ENCODE measurements at regions not wholly inside any gene's neighbourhood (a gene's known extent, or its start where the extent isn't known, plus 50 kb on each side); places are given as distances from the start of the nearest gene placed in this dataset.

DNA sequence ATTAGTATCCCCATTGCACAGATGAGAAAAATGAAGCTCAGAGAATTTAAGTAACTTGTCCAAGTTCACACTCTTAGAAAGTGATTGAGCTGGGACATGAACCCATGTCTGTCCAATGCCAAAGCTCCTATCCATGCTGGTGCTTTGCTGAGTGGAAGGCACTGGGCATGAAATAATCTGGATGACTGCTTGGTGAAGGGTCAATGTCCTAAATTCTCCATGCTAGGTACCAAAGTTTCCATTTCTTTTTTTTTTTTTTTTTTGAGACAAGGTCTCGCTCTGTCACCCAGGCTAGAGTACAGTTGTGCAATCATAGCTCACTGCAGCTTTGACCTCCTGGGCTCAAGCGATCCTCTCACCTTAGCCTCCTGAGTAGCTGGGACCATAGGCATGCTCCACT is 153.6 kb upstream of the ERCC4 start:
- no peak overlapping the region for H3K4me3 Mint-ChIP-seq
- H3K4me1 Mint-ChIP-seq, result no peaks in the 10 kb centered on the region
- no peaks in the 10 kb centered on the region for H3K36me3 Mint-ChIP-seq
- DNase-seq, result no peak
- no peak overlapping the region for H3K27ac Mint-ChIP-seq
- H3K9me3 Mint-ChIP-seq, result peaks cover 2% of the 10 kb centered on the region
- no peaks in the 10 kb centered on the region for H3K27me3 Mint-ChIP-seq
- no peak for ATAC-seq (ENCODE audit: low read depth)
- POLR2A ChIA-PET, result no interaction called here

DNA sequence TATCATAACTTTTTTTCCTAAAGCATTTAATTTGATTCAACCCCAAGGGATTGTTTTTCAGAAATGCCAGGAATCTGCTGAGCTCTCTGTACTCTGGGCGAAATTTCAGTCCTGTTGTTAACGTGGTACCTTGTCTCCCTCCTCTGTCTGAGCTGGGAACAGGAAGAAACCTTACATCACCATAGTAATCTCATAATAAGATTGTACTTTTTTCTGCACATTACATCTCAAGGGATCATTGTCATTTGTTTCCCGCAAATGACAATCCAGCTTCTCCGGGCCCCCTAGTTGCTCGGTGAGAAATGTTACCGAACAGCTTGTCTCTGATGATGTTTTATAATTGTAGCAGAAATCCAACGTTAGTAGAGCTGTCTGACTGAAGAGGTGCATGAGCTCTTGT is 152.7 kb upstream of the ERCC4 start:
- H3K36me3 Mint-ChIP-seq, result no peaks in the 10 kb centered on the region
- no peak for ATAC-seq (ENCODE audit: low read depth)

DNA sequence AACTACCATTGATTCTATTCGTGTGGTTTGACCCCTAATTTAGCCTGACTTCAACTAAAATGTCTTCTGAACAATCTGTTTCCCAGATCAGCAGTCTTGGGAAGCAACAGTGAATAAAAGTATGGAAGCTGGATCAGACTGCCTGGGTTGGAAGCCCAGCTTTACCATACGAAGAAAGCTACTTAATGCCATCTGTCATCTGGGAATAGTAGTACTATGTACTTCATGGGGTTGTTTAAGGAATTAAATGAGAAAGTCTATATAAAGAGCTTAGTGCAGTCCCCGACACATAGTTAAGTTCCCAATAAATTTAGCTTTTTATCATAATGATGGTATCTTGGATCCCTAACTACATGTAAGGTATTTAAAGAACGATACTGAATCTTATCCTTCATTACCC is 151.5 kb upstream of the ERCC4 start:
- POLR2A ChIA-PET, result no interaction called here
- Mint-ChIP-seq H3K4me1 (no peaks in the 10 kb centered on the region), H3K4me3 (no peak overlapping the region), H3K9me3 (peaks cover 4% of the 10 kb centered on the region), H3K27me3 (no peaks in the 10 kb centered on the region), H3K27ac (no peak overlapping the region), H3K36me3 (no peaks in the 10 kb centered on the region)
- DNase-seq, result no peak
- ATAC-seq (ENCODE audit: low read depth), result no peak

More for the DNA sequence above, 152.7 kb upstream of the ERCC4 start:
- no peak overlapping the region for H3K27ac Mint-ChIP-seq
- no peak for DNase-seq
- POLR2A ChIA-PET, result no interaction called here
- peaks cover 2% of the 10 kb centered on the region for H3K9me3 Mint-ChIP-seq
- no peaks in the 10 kb centered on the region for H3K4me1 Mint-ChIP-seq
- no peak overlapping the region for H3K4me3 Mint-ChIP-seq
- no peaks in the 10 kb centered on the region for H3K27me3 Mint-ChIP-seq

DNA sequence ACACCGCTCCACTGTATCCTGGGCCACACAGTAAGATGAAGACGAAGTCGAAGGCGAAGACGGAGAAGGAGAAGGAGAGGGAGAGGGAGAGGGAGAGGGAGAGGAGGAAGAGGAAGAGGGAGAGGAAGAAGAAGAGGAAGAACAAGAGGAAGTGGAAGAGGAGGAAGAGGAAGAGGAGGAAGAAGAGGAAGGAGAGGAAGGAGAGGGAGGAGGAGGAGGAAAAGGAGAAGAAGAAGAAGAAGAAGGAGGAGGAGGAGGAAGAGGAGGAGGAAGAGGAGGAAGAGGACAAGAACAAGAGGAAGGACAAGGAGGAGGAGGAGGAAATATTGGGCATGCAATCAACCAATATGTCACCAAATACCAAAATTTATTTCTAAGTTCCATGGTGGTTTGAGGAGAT is 149.5 kb upstream of the ERCC4 start:
- peaks cover 6% of the 10 kb centered on the region for H3K9me3 Mint-ChIP-seq
- DNase-seq, result no peak
- no peaks in the 10 kb centered on the region for H3K36me3 Mint-ChIP-seq
- H3K4me1 Mint-ChIP-seq, result no peaks in the 10 kb centered on the region
- no peak overlapping the region for H3K27ac Mint-ChIP-seq
- no peaks in the 10 kb centered on the region for H3K27me3 Mint-ChIP-seq
- POLR2A ChIA-PET, result no interaction called here
- no peak overlapping the region for H3K4me3 Mint-ChIP-seq
- ATAC-seq (ENCODE audit: low read depth), result no peak

DNA sequence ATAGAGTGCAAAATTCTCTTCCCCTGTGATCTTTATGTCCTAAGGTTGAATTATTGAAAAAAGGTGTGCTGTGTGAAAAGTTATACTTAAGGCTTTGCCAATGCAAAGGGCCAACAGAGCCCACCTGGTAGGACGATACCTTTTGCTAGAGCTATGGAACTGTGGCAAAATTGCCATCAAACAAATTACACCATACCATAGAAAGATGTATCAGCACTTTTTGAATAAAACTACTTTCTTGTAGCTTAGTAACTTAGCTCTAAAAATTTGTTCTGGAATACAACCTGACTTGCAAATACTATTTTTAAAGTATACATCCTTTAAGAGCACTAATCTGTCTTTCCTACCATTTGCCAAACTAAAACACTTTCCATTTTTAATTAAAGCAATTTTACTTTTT is 147.2 kb upstream of the ERCC4 start:
- Mint-ChIP-seq H3K4me1 (no peaks in the 10 kb centered on the region), H3K36me3 (no peaks in the 10 kb centered on the region), H3K4me3 (no peak overlapping the region), H3K9me3 (peaks cover 8% of the 10 kb centered on the region), H3K27me3 (no peaks in the 10 kb centered on the region), H3K27ac (no peak overlapping the region)
- POLR2A ChIA-PET, result no interaction called here
- DNase-seq (no peak), ATAC-seq (ENCODE audit: low read depth) (no peak)

DNA sequence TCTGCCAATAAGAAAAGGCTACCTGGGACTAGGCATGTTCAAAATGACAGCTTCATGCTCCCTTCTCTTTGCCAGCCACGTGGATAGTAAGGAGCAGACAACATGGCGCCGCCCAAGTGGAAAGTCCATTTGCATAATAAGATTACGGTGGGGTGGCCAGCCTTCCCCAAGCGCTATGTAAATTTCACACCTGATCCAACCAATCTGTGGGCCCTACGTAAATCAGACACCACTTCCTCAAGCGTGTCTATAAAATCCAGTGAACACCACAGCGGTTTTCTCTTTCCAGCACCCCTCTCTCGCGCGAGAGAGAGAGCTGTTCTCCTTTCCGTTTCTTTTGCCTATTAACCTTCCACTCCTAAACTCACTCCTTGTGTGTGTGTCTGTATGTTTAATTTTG is 140.3 kb upstream of the ERCC4 start:
- peaks cover 4% of the 10 kb centered on the region for H3K9me3 Mint-ChIP-seq
- H3K4me3 Mint-ChIP-seq, result no peak overlapping the region
- POLR2A ChIA-PET, result no interaction called here
- no peak overlapping the region for H3K27ac Mint-ChIP-seq
- no peaks in the 10 kb centered on the region for H3K36me3 Mint-ChIP-seq
- ATAC-seq (ENCODE audit: low read depth) (no peak), DNase-seq (no peak)
- H3K27me3 Mint-ChIP-seq, result no peaks in the 10 kb centered on the region
- no peaks in the 10 kb centered on the region for H3K4me1 Mint-ChIP-seq

DNA sequence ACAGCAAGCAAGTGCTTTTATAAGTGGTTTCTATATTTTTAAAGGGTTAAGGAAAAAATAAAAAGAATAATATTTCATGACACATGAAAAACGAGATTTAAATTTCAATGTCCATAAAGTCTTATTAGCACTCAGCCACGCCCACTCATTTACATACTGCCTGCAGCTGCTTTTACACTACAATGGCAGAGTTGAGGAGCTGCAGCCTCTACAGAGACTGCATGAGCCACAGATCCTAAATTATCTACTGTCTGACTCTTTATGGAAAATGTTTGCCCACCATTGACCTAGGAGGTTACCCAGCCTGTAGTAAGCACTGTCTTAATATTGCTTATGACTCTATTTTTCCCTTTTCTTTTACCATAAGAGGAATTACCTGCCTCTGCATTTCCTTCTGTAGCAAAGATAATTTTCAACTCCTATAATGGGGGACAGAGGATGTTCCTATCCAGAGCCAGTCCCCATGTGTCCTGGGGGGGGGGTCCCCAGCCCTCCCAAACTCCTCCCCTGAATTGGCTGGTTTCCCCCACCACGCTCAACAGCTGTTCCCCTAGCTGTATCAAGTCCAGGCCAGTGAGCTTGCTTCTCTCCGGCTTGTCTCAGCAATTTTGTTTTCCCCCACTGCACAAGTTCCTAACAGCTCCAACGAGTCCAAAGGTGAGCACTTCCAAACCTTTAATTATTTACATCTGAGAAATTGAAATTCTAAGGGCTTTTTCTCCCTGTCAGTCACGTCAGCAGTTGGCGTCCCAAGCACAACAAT is 139.4 kb upstream of the ERCC4 start:
- no peak for DNase-seq
- no peaks in the 10 kb centered on the region for H3K36me3 Mint-ChIP-seq
- ATAC-seq (ENCODE audit: low read depth), result no peak
- peaks cover 4% of the 10 kb centered on the region for H3K9me3 Mint-ChIP-seq
- H3K27me3 Mint-ChIP-seq, result no peaks in the 10 kb centered on the region
- no peaks in the 10 kb centered on the region for H3K4me1 Mint-ChIP-seq
- H3K4me3 Mint-ChIP-seq, result no peak overlapping the region
- no peak overlapping the region for H3K27ac Mint-ChIP-seq
- POLR2A ChIA-PET, result no interaction called here

DNA sequence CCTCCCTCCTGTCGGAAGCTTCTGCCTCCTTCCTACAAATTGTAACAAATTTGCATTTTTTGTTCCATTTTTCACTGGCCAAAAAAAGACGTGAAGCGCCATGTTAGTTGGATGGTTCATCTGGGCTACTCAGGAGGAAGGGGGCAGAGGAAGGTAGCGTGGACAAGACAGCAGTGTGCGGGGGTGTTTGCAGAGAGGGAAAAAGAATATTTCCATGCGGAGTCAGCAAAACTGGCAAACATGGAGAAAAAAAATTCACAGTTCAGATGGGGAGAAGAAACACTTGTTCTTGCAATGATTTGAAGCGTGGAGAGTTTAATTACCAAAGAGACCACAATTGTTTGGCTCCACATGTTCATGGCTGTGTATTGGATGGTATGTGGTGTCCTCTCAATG is 138.8 kb upstream of the ERCC4 start:
- Mint-ChIP-seq H3K36me3 (no peaks in the 10 kb centered on the region), H3K4me3 (no peak overlapping the region), H3K4me1 (no peaks in the 10 kb centered on the region), H3K27me3 (no peaks in the 10 kb centered on the region), H3K9me3 (peaks cover 4% of the 10 kb centered on the region), H3K27ac (no peak overlapping the region)
- no peak for DNase-seq
- ATAC-seq (ENCODE audit: low read depth), result no peak
- POLR2A ChIA-PET, result no interaction called here

DNA sequence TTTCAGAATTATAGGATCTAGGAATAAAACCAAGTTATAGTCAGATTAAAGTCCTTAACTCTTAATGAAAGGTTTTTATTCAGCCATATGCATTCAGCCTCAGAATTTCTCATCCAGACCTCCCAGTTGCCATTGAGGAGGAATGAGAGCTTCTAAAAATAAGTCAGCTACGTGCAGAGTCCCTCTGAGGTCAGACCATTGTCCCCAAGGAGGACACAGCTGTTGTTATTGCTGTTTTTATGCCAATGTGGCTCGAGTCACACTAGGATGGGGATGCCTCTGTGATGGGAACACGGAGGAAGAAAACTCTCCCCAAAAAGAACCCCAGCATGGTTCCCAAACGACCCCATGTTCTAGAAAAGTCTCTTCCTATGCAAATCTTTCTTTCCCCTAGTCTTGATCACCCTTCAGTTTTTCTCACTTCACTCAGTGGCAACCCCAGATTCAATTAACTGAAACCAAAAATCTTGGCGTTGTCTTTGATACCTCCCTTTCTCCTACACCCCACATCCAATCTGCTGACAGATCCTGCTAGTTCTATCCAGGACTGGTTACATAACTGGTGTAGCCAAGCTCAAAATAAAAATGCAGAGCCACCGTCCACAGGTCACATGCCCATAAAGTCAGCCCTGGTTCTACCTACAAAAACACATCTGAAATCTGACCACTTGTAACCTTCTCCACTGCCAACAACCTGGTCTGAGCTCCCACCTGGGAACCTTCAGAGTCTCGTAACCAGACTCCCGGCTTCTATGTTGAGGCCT is 138.2 kb upstream of the ERCC4 start:
- DNase-seq, result no peak
- Mint-ChIP-seq H3K4me3 (no peak overlapping the region), H3K27ac (no peak overlapping the region), H3K4me1 (no peaks in the 10 kb centered on the region), H3K27me3 (no peaks in the 10 kb centered on the region), H3K36me3 (no peaks in the 10 kb centered on the region), H3K9me3 (peaks cover 3% of the 10 kb centered on the region)
- POLR2A ChIA-PET, result no interaction called here
- ATAC-seq (ENCODE audit: low read depth), result no peak

DNA sequence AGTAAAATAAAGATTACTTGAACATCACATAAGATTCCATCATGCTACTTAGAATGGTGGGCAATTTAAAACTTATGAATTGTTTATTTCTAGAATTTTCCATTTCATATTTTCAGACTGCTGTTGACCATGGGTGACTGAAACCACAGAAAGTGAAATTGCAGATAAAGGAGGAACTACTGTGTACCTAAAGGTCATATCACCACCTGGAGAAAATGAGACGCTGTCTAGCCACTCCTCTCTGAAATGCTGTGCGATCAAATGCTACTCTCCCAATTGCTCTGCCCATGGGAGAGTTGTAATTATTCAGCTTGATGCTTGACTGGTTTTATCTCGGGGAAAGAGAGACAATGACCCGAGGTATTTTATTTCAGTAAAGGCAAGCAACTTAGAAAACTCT is 128.9 kb upstream of the ERCC4 start:
- Mint-ChIP-seq H3K9me3 (peaks cover 6% of the 10 kb centered on the region), H3K4me3 (no peak overlapping the region), H3K4me1 (no peaks in the 10 kb centered on the region), H3K36me3 (no peaks in the 10 kb centered on the region), H3K27ac (no peak overlapping the region), H3K27me3 (no peaks in the 10 kb centered on the region)
- DNase-seq (no peak), ATAC-seq (ENCODE audit: low read depth) (no peak)
- POLR2A ChIA-PET, result no interaction called here

DNA sequence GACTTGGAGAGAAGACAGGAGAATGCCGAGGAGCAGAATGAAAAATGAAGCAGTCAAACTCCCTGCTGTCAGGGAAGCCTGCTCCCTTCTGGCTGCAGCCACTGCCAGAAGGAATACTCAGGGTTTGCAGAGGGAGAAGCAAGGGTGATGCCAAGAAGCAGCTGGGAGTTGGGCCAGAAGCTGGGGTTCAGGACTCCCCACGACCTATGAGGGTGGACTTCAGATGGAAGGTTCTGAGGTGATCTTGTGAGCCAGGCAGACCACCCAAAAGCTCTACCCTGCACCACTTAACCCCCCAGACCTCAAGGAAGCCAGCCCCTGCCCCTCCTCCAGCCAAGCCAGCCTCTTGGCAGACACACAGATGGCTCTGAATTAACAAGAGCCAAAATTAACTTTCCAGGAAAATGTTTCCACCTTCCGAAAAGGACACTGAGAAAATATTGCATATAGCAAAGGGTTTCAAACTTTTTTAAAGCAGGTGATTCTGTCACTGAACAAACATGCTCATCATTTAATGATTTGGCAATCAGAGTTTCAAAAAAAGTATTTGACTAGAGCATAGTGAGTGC is 126.0 kb upstream of the ERCC4 start:
- H3K4me3 Mint-ChIP-seq, result no peak overlapping the region
- ATAC-seq (ENCODE audit: low read depth), result no peak
- H3K9me3 Mint-ChIP-seq, result peaks cover 6% of the 10 kb centered on the region
- H3K4me1 Mint-ChIP-seq, result no peaks in the 10 kb centered on the region
- no peaks in the 10 kb centered on the region for H3K36me3 Mint-ChIP-seq
- POLR2A ChIA-PET, result no interaction called here
- H3K27ac Mint-ChIP-seq, result no peak overlapping the region
- H3K27me3 Mint-ChIP-seq, result no peaks in the 10 kb centered on the region
- no peak for DNase-seq

DNA sequence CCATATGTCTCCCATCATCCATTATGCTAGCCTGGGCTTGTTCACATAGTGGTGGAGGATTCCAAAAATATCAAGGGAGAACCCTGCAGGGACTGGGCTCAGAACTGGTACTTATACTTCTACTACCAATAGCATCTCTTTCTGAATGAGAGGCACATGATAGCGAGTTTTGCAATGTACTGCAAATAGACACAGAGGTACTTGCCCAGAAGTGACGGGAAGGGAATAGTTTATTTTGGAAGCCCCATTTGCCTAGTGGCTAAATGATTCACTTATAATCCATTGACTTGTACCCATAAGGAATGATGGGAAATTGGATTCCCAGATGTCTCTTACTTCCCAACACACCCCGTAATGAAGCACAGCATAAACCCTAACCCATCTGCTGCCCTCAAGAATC is 124.8 kb upstream of the ERCC4 start:
- Mint-ChIP-seq H3K27ac (no peak overlapping the region), H3K4me1 (no peaks in the 10 kb centered on the region), H3K9me3 (peaks cover 6% of the 10 kb centered on the region), H3K36me3 (no peaks in the 10 kb centered on the region), H3K4me3 (no peak overlapping the region), H3K27me3 (no peaks in the 10 kb centered on the region)
- DNase-seq (no peak), ATAC-seq (ENCODE audit: low read depth) (no peak)
- POLR2A ChIA-PET, result no interaction called here

DNA sequence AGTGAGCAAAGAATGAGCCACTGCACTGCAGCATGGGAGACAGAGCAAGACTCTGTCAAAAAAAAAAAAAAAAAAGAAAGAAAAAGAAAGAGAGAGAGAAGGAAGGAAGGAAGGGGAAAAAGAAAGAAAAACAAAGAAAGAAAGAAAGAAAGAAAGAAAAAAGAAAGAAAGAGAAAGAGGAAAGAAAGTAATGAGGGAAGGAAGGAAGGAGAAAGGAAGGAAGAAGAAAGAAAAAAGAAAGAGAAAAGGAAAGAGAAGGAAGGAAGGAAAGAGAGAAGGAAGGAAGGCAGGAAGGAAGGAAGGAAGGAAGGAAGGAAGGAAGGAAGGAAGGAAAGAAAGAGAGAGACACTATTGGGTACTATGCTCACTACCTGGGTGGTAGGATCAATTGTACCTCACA is 122.2 kb upstream of the ERCC4 start:
- H3K4me1 Mint-ChIP-seq, result no peaks in the 10 kb centered on the region
- no peak overlapping the region for H3K27ac Mint-ChIP-seq
- H3K9me3 Mint-ChIP-seq, result peaks cover 2% of the 10 kb centered on the region
- H3K4me3 Mint-ChIP-seq, result no peak overlapping the region
- no peak for ATAC-seq (ENCODE audit: low read depth)
- H3K27me3 Mint-ChIP-seq, result no peaks in the 10 kb centered on the region
- no peak for DNase-seq
- POLR2A ChIA-PET, result no interaction called here
- no peaks in the 10 kb centered on the region for H3K36me3 Mint-ChIP-seq

DNA sequence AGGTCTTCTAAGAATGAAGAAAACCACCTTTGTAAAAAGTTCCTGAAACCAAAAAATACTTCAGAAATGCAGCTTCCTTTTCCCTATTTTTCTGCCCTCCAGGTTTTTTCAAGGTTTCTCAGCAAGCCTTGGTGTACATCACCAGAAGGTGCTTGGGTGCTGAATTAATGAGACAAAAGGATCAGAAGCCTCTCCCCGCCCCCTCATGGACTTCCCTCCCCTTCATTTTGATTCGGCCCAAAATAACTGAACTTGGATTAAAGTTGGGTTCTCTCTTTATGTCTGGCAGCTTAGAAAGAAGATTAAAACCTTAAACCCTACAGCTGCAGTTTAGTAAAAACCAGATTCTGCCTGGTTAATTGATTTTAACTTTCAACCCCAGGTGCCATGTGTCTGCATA is 121.7 kb upstream of the ERCC4 start:
- Mint-ChIP-seq H3K9me3 (no peaks in the 10 kb centered on the region), H3K4me3 (no peak overlapping the region), H3K27ac (no peak overlapping the region), H3K27me3 (no peaks in the 10 kb centered on the region), H3K4me1 (no peaks in the 10 kb centered on the region), H3K36me3 (no peaks in the 10 kb centered on the region)
- ATAC-seq (ENCODE audit: low read depth), result no peak
- no peak for DNase-seq
- POLR2A ChIA-PET, result no interaction called here
